ENCODE measurements at regions not wholly inside any gene's neighbourhood (a gene's known extent, or its start where the extent isn't known, plus 50 kb on each side); places are given as distances from the start of the nearest gene placed in this dataset.

DNA sequence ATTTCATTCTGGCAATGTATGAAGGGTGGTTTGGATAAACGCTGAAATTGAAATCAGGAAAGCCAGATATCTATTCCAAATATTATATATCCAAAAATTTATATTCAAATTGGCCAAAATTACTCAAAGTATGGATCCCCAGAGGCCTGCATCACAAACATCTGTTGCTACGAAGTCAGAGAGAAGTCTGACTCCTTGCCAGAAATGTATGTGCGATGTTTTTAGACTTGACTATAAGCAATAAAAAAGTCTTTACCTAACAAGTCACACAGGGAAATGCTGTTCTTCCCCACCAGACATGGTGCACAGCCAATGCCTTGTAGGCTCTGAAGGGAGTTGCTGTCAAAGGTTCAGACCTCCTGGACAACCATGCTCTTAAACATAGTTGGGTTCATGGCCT lies 533.1 kb downstream of the OTOL1 start:
- no peak overlapping the region for H3K4me3 ChIP-seq
- TF ChIP-seq, protein P1, sequence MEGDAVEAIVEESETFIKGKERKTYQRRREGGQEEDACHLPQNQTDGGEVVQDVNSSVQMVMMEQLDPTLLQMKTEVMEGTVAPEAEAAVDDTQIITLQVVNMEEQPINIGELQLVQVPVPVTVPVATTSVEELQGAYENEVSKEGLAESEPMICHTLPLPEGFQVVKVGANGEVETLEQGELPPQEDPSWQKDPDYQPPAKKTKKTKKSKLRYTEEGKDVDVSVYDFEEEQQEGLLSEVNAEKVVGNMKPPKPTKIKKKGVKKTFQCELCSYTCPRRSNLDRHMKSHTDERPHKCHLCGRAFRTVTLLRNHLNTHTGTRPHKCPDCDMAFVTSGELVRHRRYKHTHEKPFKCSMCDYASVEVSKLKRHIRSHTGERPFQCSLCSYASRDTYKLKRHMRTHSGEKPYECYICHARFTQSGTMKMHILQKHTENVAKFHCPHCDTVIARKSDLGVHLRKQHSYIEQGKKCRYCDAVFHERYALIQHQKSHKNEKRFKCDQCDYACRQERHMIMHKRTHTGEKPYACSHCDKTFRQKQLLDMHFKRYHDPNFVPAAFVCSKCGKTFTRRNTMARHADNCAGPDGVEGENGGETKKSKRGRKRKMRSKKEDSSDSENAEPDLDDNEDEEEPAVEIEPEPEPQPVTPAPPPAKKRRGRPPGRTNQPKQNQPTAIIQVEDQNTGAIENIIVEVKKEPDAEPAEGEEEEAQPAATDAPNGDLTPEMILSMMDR (IDR thresholded peaks at IDR 0.05; ENCODE audit: control extremely low read depth, extremely low read depth): no peak
- no peaks in the 10 kb centered on the region for H3K9me3 ChIP-seq (ENCODE audit: control insufficient read depth in 4 of 4, insufficient read depth in 3 of 4, low read length in 3 of 4)
- H3K9ac ChIP-seq (ENCODE audit: insufficient read depth in 1 of 2, low read length in 2 of 2): no peak overlapping the region
- ATAC-seq (ENCODE audit: insufficient read depth, low FRiP score) (no peak), DNase-seq (no peak)
- 88 to 89% methylated on average over 3 of the region's 3 CpGs for WGBS, 2 donors
- no peaks in the 10 kb centered on the region for H3K4me1 ChIP-seq (ENCODE audit: control insufficient read depth in 5 of 5, insufficient read depth in 5 of 5, low read length in 5 of 5)
- no peak overlapping the region for H3K27ac ChIP-seq (ENCODE audit: low read depth in 1 of 2, low read length in 1 of 2)
- H3K36me3 ChIP-seq (ENCODE audit: control insufficient read depth in 4 of 4, insufficient read depth in 4 of 4, low read length in 4 of 4): no peaks in the 10 kb centered on the region
- H3K27me3 ChIP-seq (ENCODE audit: control insufficient read depth in 3 of 3, insufficient read depth in 3 of 3, low read length in 2 of 3): no peaks in the 10 kb centered on the region

DNA sequence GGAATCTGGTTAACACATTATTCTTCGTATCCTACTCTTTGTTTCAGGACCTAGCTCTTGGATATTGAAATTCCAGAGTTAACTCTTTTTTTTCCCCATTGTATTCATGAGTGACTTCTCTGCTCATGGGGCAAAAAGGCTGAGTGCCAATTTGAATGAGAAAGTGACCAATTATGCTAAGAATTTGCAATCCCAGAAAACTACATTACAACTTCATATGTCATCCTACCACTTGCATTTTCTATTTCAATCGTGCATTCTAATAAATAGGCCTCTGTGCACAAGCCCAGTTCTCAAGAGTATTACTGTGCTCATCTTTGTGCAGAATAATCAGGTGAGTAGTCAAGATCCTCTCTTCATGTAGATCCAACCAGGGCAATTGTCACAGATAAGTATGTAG lies 537.8 kb downstream of the OTOL1 start:
- ATAC-seq (ENCODE audit: insufficient read depth, low FRiP score) (no peak), DNase-seq (no peak)
- Histone ChIP-seq H3K9ac (ENCODE audit: insufficient read depth in 1 of 2, low read length in 2 of 2) (no peak overlapping the region), H3K27ac (ENCODE audit: low read depth in 1 of 2, low read length in 1 of 2) (no peak overlapping the region), H3K27me3 (ENCODE audit: control insufficient read depth in 3 of 3, insufficient read depth in 3 of 3, low read length in 2 of 3) (no peaks in the 10 kb centered on the region), H3K9me3 (ENCODE audit: control insufficient read depth in 4 of 4, insufficient read depth in 3 of 4, low read length in 3 of 4) (no peaks in the 10 kb centered on the region), H3K4me1 (ENCODE audit: control insufficient read depth in 5 of 5, insufficient read depth in 5 of 5, low read length in 5 of 5) (no peaks in the 10 kb centered on the region), H3K4me3 (no peak overlapping the region), H3K36me3 (ENCODE audit: control insufficient read depth in 4 of 4, insufficient read depth in 4 of 4, low read length in 4 of 4) (no peaks in the 10 kb centered on the region)
- TF ChIP-seq, protein P1 (IDR thresholded peaks at IDR 0.05; ENCODE audit: control extremely low read depth, extremely low read depth): no peak
- WGBS, 2 donors: 85 to 95% methylated on average over 2 of the region's 2 CpGs

DNA sequence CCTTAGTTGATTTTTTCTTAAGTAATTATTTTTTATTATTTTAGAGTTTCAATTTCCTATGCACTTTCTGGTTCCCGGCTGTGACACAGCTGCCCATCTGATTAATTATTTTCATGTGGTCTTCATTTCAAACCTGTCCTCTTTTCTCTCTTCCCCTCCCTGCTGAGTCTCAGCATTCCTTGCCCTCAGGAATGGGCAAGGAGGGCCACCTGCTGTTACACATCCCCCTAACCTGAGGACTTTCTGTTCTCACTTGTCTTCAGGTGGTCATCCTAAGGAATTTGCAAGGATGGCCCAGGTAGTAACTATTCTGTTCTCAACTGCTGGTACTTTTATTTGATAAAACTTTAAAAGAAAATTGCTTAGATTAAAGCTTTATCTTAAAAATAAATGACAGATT lies 545.0 kb downstream of the OTOL1 start:
- H3K27me3 ChIP-seq (ENCODE audit: control insufficient read depth in 3 of 3, insufficient read depth in 3 of 3, low read length in 2 of 3): no peaks in the 10 kb centered on the region
- no peak for ATAC-seq (ENCODE audit: insufficient read depth, low FRiP score)
- DNase-seq: no peak
- no peak overlapping the region for H3K27ac ChIP-seq (ENCODE audit: low read depth in 1 of 2, low read length in 1 of 2)
- no peaks in the 10 kb centered on the region for H3K36me3 ChIP-seq (ENCODE audit: control insufficient read depth in 4 of 4, insufficient read depth in 4 of 4, low read length in 4 of 4)
- no peaks in the 10 kb centered on the region for H3K4me1 ChIP-seq (ENCODE audit: control insufficient read depth in 5 of 5, insufficient read depth in 5 of 5, low read length in 5 of 5)
- H3K9ac ChIP-seq (ENCODE audit: insufficient read depth in 1 of 2, low read length in 2 of 2): no peak overlapping the region
- no peaks in the 10 kb centered on the region for H3K9me3 ChIP-seq (ENCODE audit: control insufficient read depth in 4 of 4, insufficient read depth in 3 of 4, low read length in 3 of 4)
- WGBS, 2 donors: 69 to 94% methylated on average over 1 of the region's 1 CpG
- H3K4me3 ChIP-seq: no peak overlapping the region
- TF ChIP-seq, protein P1 (IDR thresholded peaks at IDR 0.05; ENCODE audit: control extremely low read depth, extremely low read depth): no peak

DNA sequence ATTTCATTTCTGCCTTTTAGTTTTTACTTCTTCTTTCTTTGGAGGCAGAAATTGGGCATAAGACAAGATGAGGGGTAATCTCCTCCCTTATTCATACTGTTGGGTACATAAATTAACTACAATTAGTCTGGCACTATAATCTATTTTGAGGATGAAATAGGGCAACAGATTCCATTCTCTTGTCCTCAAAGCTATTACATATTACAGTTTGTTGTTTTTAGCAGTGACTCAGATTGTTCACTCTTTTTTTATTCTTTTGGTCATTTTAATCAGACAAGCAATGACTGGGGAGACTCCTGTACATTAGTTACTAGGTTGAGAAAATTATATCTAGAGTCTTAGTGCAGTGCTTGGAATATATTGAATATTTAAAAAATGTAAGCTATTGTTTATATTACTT lies 556.0 kb downstream of the OTOL1 start:
- Histone ChIP-seq H3K9ac (ENCODE audit: insufficient read depth in 1 of 2, low read length in 2 of 2) (no peak overlapping the region), H3K9me3 (ENCODE audit: control insufficient read depth in 4 of 4, insufficient read depth in 3 of 4, low read length in 3 of 4) (no peaks in the 10 kb centered on the region), H3K27me3 (ENCODE audit: control insufficient read depth in 3 of 3, insufficient read depth in 3 of 3, low read length in 2 of 3) (no peaks in the 10 kb centered on the region), H3K36me3 (ENCODE audit: control insufficient read depth in 4 of 4, insufficient read depth in 4 of 4, low read length in 4 of 4) (no peaks in the 10 kb centered on the region), H3K4me1 (ENCODE audit: control insufficient read depth in 5 of 5, insufficient read depth in 5 of 5, low read length in 5 of 5) (no peaks in the 10 kb centered on the region), H3K4me3 (no peak overlapping the region), H3K27ac (ENCODE audit: low read depth in 1 of 2, low read length in 1 of 2) (no peak overlapping the region)
- no peak for ATAC-seq (ENCODE audit: insufficient read depth, low FRiP score)
- TF ChIP-seq, protein P1 (IDR thresholded peaks at IDR 0.05; ENCODE audit: control extremely low read depth, extremely low read depth): no peak
- no peak for DNase-seq
